HepG2 (cell line): ENCODE measurements at regions not wholly inside any gene's neighbourhood (a gene's known extent, or its start where the extent isn't known, plus 50 kb on each side); places are given as distances from the start of the nearest gene placed in this dataset.

Source experiments
- ATAC-seq: fragments of 200-7000 bp; cut with Tn5 transposase; 3 replicates; pipeline ENCODE4 v1.9.1; 2020; ENCODE audit warnings: mild to moderate bottlenecking, moderate library complexity
- BruUV-seq: library from RNA; stranded (reverse); fragments of 400-500 nt; replicated peaks from 2 replicates; lab custom pipeline; 2021; lab: Mats Ljungman, UMichigan
- CTCF ChIA-PET: fragments of 300-600 bp; formaldehyde crosslinking; extraction: SDS; loops from one replicate; lab custom pipeline; 2021; ENCODE audit warnings: low total read pairs, inconsistent platforms, low intra/inter-chr PET ratio; lab: Yijun Ruan, JAX
- POLR2A ChIA-PET: fragments of 350-600 bp; sonication (Branson Sonifier 250); formaldehyde crosslinking; loops from one replicate; lab custom pipeline; 2020; ENCODE audit warnings: antibody characterized with exemption, inconsistent platforms; lab: Yijun Ruan, JAX
- DNase-seq: peaks from one replicate; pipeline ENCODE4 v3.0.0-alpha.2; 2015; ENCODE audit warnings: low spot score
- FAIRE-seq: peaks from 3 replicates; lab custom pipeline; 2011; peaks lifted over from hg19 to GRCh38; lab: Jason Lieb, UNC
- H2AFZ ChIP-seq: one replicate; pipeline ENCODE4 v1.6.1; 2011; ENCODE audit warnings: low read length, inconsistent platforms
- H3K27ac ChIP-seq: fragments of 300-600 bp; 3 replicates; pipeline ENCODE4 v1.8.0; 2011; ENCODE audit warnings: mixed run types, mild to moderate bottlenecking, mixed read lengths, low read length, inconsistent platforms; ENCODE audit not compliant: insufficient read depth; ENCODE audit errors: extremely low read length
- H3K27me3 ChIP-seq, 2 experiments: fragments of 200-600 bp in 1 of 2; 2 replicates in 1 of 2; 3 replicates in 1 of 2; pipeline versions ENCODE4 v1.6.0 to v1.8.0; 2011; ENCODE audit warnings: low read length in 2 of 2, mild to moderate bottlenecking in 2 of 2, moderate library complexity in 2 of 2, inconsistent platforms in 1 of 2; ENCODE audit not compliant: insufficient read depth in 2 of 2, control insufficient read depth in 1 of 2
- H3K36me3 ChIP-seq, 2 experiments: fragments of 200-600 bp in 1 of 2; replicated peaks in 1 of 2; 2 replicates in 1 of 2; 3 replicates in 1 of 2; pipeline versions ENCODE4 v1.5.1 to v1.8.0; 2011; ENCODE audit warnings: low read length in 2 of 2, inconsistent platforms in 1 of 2; ENCODE audit not compliant: insufficient read depth in 2 of 2, control insufficient read depth in 1 of 2
- H3K4me1 ChIP-seq: 2 replicates; pipeline ENCODE4 v1.5.1; 2012; ENCODE audit warnings: low read length, inconsistent platforms; ENCODE audit not compliant: insufficient read depth
- H3K4me2 ChIP-seq: 2 replicates; pipeline ENCODE4 v1.6.0; 2011; ENCODE audit warnings: low read depth, low read length, inconsistent platforms
- H3K4me3 ChIP-seq, 3 experiments: fragments of 200-600 bp in 1 of 3; sonication (generic), shearing (Covaris generic) in 1 of 3; replicated peaks in 1 of 3; 2 replicates each; pipeline ENCODE4 v1.5.1; 2011 to 2016; ENCODE audit warnings: low read length in 3 of 3, inconsistent platforms in 2 of 3, low read depth in 2 of 3, mild to moderate bottlenecking in 2 of 3, control low read depth in 1 of 3, mixed read lengths in 1 of 3; ENCODE audit not compliant: insufficient read depth in 1 of 3
- H3K79me2 ChIP-seq: one replicate; pipeline ENCODE4 v1.6.1; 2011; ENCODE audit warnings: low read length, inconsistent platforms; ENCODE audit not compliant: insufficient read depth
- H3K9ac ChIP-seq: 2 replicates; pipeline ENCODE4 v1.6.0; 2011; ENCODE audit warnings: mild to moderate bottlenecking, low read depth, low read length, inconsistent platforms; ENCODE audit not compliant: insufficient read depth
- H3K9me3 ChIP-seq: 2 replicates; pipeline ENCODE4 v1.5.1; 2012; ENCODE audit warnings: mild to moderate bottlenecking, low read length
- H4K20me1 ChIP-seq: 2 replicates; pipeline ENCODE4 v1.6.0; 2011; ENCODE audit warnings: inconsistent platforms, mild to moderate bottlenecking, low read length, moderate library complexity; ENCODE audit not compliant: insufficient read depth
- ERF ChIP-seq: IDR thresholded peaks from 2 replicates; pipeline ENCODE4 v1.6.1; 2018; ENCODE audit warnings: missing biosample characterization, missing genetic modification reagents
- FOXC1 ChIP-seq: sonication (generic); formaldehyde crosslinking; IDR thresholded peaks from 2 replicates; pipeline ENCODE4 v1.8.0; 2022; ENCODE audit warnings: mild to moderate bottlenecking, missing genetic modification reagents, borderline replicate concordance
- GABPA ChIP-seq, 2 experiments: IDR thresholded peaks; 2 replicates each; pipeline ENCODE4 v1.6.1; 2011 to 2016; ENCODE audit warnings: low read depth in 2 of 2, low read length in 1 of 2, missing biosample characterization in 1 of 2, missing genetic modification characterization in 1 of 2
- HIVEP1 ChIP-seq: sonication (generic); formaldehyde crosslinking; IDR thresholded peaks from 2 replicates; pipeline ENCODE4 v1.4.0; 2020; ENCODE audit warnings: mild to moderate bottlenecking, missing genetic modification reagents
- HNRNPH1 ChIP-seq: fragments of 200-400 bp; formaldehyde crosslinking; optimal IDR thresholded peaks from 2 replicates; pipeline ENCODE3; 2017; ENCODE audit warnings: mild to moderate bottlenecking, low read depth, low read length
- MTF1 ChIP-seq: sonication (generic); formaldehyde crosslinking; IDR thresholded peaks from 2 replicates; pipeline ENCODE4 v1.5.0; 2020; ENCODE audit warnings: missing genetic modification reagents
- RFX3 ChIP-seq: IDR thresholded peaks from 2 replicates; pipeline ENCODE4 v1.6.1; 2016; ENCODE audit warnings: missing biosample characterization, missing genetic modification reagents
- SIX4 ChIP-seq: sonication (generic); formaldehyde crosslinking; IDR thresholded peaks from 2 replicates; pipeline ENCODE4 v1.4.0; 2020; ENCODE audit warnings: missing genetic modification reagents
- SOX5 ChIP-seq: IDR thresholded peaks from 2 replicates; pipeline ENCODE4 v1.6.1; 2016; ENCODE audit warnings: borderline replicate concordance
- SRSF1 ChIP-seq: fragments of 200-400 bp; formaldehyde crosslinking; optimal IDR thresholded peaks from 2 replicates; pipeline ENCODE3; 2017; ENCODE audit warnings: mild to moderate bottlenecking, low read depth, low read length, moderate library complexity
- ZNF207 ChIP-seq: fragments of 450-650 bp; IDR thresholded peaks from 2 replicates; pipeline ENCODE4 v1.6.1; 2016; ENCODE audit warnings: antibody characterized with exemption, borderline replicate concordance
- ZNF441 ChIP-seq: sonication (generic); formaldehyde crosslinking; IDR thresholded peaks from 2 replicates; pipeline ENCODE4 v1.7.0; 2021; ENCODE audit warnings: missing genetic modification reagents, borderline replicate concordance
- ZNF589 ChIP-seq: sonication (generic); formaldehyde crosslinking; conservative IDR thresholded peaks from 2 replicates; pipeline ENCODE4 v1.8.0; 2022; ENCODE audit warnings: mild to moderate bottlenecking, moderate library complexity, missing genetic modification reagents
- ZNF607 ChIP-seq: sonication (generic); formaldehyde crosslinking; IDR thresholded peaks from 2 replicates; pipeline ENCODE4 v1.5.1; 2020; ENCODE audit warnings: missing genetic modification reagents, mild to moderate bottlenecking, borderline replicate concordance
- WGBS: methylation state at CpG from one replicate; pipeline ENCODE4 v1.1.6; 2017; ENCODE audit warnings: low lambda C conversion rate; 5-methylcytosine and 5-hydroxymethylcytosine counted together
- in situ Hi-C: cut with HindIII; loops from 2 replicates; pipeline ENCODE4 v1.10.0; 2017; ENCODE audit warnings: low pct_unique_long_range_greater_than_20kb; ENCODE audit not compliant: extremely low pct_ligation_motif_present
- intact Hi-C: fragments of 100-400 bp; cut with micrococcal nuclease; formaldehyde crosslinking; loops from one replicate; pipeline ENCODE4 v1.10.0; 2022; ENCODE audit not compliant: unreplicated experiment
- TF ChIP-seq, protein P1 (sequence below): IDR thresholded peaks from 2 replicates; pipeline ENCODE4 v1.6.1; 2018; ENCODE audit warnings: missing genetic modification reagents, mild to moderate bottlenecking, missing compliant biosample characterization
- TF ChIP-seq, protein P2 (sequence below): sonication (generic); formaldehyde crosslinking; conservative IDR thresholded peaks from 2 replicates; pipeline ENCODE4 v1.8.0; 2022; ENCODE audit warnings: mild to moderate bottlenecking, moderate library complexity, missing genetic modification reagents
- TF ChIP-seq, protein P3 (sequence below): sonication (generic); formaldehyde crosslinking; IDR thresholded peaks from 2 replicates; pipeline ENCODE4 v1.4.0; 2020; ENCODE audit warnings: missing genetic modification reagents

DNA sequence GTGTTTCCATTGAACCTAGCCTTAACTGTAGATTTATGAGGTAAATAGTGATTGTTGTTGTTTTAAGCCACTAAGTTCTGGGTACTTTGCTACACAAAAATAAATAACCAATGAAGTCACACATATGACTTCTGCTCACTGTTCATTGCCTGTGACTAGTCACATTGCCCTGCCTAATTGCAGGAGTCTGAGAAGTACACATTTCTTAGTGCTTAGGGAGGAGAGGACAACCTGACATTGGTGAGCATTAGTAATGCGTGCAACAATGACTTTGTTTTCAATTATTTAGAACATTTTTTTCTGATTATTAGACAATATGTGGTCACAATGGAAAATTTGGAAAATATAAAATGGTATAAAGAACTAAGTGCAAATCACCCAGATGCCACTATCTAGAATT is 133.2 kb upstream of the DAZL start (continued):
- TF ChIP-seq ZNF207 (no peak), ZNF441 (CRISPR knock-in tag) (no peak), FOXC1 (CRISPR knock-in tag) (no peak), ZNF589 (CRISPR knock-in tag) (no peak), MTF1 (CRISPR knock-in tag) (no peak)
- TF ChIP-seq, protein P1, sequence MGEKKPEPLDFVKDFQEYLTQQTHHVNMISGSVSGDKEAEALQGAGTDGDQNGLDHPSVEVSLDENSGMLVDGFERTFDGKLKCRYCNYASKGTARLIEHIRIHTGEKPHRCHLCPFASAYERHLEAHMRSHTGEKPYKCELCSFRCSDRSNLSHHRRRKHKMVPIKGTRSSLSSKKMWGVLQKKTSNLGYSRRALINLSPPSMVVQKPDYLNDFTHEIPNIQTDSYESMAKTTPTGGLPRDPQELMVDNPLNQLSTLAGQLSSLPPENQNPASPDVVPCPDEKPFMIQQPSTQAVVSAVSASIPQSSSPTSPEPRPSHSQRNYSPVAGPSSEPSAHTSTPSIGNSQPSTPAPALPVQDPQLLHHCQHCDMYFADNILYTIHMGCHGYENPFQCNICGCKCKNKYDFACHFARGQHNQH (CRISPR knock-in tag), result no peak
- TF ChIP-seq, all 625 proteins: peak for 0

DNA sequence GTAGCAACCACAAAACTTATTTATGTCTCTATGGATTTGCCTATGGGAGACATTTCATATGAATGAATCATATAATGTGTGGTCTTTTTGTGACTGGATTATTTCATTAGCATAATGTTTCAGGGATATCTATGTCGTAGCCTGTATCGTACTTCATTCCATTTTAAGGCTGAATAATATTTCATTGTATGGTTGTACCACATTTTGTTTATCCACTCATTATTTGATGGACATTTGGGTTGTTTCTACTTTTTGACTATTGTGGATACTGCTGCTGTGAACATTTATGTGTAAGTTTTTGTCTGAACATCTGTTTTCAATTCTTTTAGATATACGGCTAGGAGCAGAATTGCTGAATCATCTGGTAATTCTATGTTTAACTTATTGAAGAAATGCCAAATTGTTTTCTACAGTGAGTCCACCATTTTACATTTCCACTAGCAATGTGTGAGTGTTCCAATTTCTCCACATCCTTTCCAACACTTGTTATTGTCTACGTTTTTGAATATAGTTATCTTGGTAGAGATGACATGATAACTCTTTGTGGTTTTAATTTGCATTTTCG is 134.4 kb upstream of the DAZL start:
- in situ Hi-C loops, result no loop called here
- H3K27me3 ChIP-seq, result no peaks in the 10 kb centered on the region
- FAIRE-seq (no peak), ATAC-seq (no peak), DNase-seq (no peak)
- BruUV-seq, result no TSS peak
- H3K4me2 ChIP-seq, result no peak overlapping the region
- no peak overlapping the region for H2AFZ ChIP-seq
- CTCF ChIA-PET, result no interaction called here
- no peaks in the 10 kb centered on the region for H3K4me1 ChIP-seq
- no peaks in the 10 kb centered on the region for H4K20me1 ChIP-seq
- H3K9ac ChIP-seq, result no peak overlapping the region
- H3K36me3 ChIP-seq, result no peaks in the 10 kb centered on the region
- 57% methylated on average over 5 of the region's 5 CpGs for WGBS
- no peaks in the 10 kb centered on the region for H3K9me3 ChIP-seq
- H3K4me3 ChIP-seq, result no peak overlapping the region
- no peak overlapping the region for H3K27ac ChIP-seq
- H3K79me2 ChIP-seq, result no peaks in the 10 kb centered on the region
- no peak for TF ChIP-seq SIX4
- TF ChIP-seq HIVEP1 (CRISPR knock-in tag), result no peak
- no peak for TF ChIP-seq GABPA (IDR thresholded peaks at IDR 0.05; ENCODE audit: low read depth, low read length)
- TF ChIP-seq GABPA (CRISPR knock-in tag; IDR thresholded peaks at IDR 0.05; ENCODE audit: low read depth), result no peak
- TF ChIP-seq SRSF1, result no peak
- no peak for TF ChIP-seq ZNF607
- no peak for TF ChIP-seq RFX3 (CRISPR knock-in tag)
- no peak for TF ChIP-seq SOX5 (CRISPR knock-in tag)
- TF ChIP-seq, protein P2, sequence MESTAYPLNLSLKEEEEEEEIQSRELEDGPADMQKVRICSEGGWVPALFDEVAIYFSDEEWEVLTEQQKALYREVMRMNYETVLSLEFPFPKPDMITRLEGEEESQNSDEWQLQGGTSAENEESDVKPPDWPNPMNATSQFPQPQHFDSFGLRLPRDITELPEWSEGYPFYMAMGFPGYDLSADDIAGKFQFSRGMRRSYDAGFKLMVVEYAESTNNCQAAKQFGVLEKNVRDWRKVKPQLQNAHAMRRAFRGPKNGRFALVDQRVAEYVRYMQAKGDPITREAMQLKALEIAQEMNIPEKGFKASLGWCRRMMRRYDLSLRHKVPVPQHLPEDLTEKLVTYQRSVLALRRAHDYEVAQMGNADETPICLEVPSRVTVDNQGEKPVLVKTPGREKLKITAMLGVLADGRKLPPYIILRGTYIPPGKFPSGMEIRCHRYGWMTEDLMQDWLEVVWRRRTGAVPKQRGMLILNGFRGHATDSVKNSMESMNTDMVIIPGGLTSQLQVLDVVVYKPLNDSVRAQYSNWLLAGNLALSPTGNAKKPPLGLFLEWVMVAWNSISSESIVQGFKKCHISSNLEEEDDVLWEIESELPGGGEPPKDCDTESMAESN (CRISPR knock-in tag), result no peak
- no peak for TF ChIP-seq ERF (CRISPR knock-in tag)
- TF ChIP-seq, protein P3, sequence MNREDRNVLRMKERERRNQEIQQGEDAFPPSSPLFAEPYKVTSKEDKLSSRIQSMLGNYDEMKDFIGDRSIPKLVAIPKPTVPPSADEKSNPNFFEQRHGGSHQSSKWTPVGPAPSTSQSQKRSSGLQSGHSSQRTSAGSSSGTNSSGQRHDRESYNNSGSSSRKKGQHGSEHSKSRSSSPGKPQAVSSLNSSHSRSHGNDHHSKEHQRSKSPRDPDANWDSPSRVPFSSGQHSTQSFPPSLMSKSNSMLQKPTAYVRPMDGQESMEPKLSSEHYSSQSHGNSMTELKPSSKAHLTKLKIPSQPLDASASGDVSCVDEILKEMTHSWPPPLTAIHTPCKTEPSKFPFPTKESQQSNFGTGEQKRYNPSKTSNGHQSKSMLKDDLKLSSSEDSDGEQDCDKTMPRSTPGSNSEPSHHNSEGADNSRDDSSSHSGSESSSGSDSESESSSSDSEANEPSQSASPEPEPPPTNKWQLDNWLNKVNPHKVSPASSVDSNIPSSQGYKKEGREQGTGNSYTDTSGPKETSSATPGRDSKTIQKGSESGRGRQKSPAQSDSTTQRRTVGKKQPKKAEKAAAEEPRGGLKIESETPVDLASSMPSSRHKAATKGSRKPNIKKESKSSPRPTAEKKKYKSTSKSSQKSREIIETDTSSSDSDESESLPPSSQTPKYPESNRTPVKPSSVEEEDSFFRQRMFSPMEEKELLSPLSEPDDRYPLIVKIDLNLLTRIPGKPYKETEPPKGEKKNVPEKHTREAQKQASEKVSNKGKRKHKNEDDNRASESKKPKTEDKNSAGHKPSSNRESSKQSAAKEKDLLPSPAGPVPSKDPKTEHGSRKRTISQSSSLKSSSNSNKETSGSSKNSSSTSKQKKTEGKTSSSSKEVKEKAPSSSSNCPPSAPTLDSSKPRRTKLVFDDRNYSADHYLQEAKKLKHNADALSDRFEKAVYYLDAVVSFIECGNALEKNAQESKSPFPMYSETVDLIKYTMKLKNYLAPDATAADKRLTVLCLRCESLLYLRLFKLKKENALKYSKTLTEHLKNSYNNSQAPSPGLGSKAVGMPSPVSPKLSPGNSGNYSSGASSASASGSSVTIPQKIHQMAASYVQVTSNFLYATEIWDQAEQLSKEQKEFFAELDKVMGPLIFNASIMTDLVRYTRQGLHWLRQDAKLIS (CRISPR knock-in tag), result no peak
- TF ChIP-seq HNRNPH1, result no peak
- intact Hi-C loops, result no loop called here
- POLR2A ChIA-PET, result no interaction called here
